HL-60 (cell line): ENCODE measurements at regions not wholly inside any gene's neighbourhood (a gene's known extent, or its start where the extent isn't known, plus 50 kb on each side); places are given as distances from the start of the nearest gene placed in this dataset.

Experiments
- DNase-seq, 2 experiments: peaks; one replicate each; pipeline ENCODE4 v3.0.0-alpha.2; 2010 to 2020; ENCODE audit warnings: low read depth in 1 of 2, low spot score in 1 of 2
- H3K27ac ChIP-seq: fragments of 250-450 bp; sonication (Bioruptor Pico); replicated peaks from 2 replicates; pipeline ENCODE4 v1.5.1; 2020; ENCODE audit warnings: mild to moderate bottlenecking, moderate library complexity
- H3K27me3 ChIP-seq: fragments of 250-450 bp; sonication (Bioruptor Pico); 2 replicates; pipeline ENCODE4 v1.5.1; 2021; ENCODE audit warnings: mild to moderate bottlenecking, moderate library complexity; ENCODE audit not compliant: insufficient read depth, poor library complexity, severe bottlenecking
- H3K4me3 ChIP-seq: replicated peaks from 2 replicates; pipeline ENCODE4 v1.5.1; 2011; ENCODE audit warnings: mild to moderate bottlenecking, control low read depth, low read length; ENCODE audit not compliant: insufficient read depth
- GABPA ChIP-seq: IDR thresholded peaks from 2 replicates; pipeline ENCODE4 v1.6.1; 2012; ENCODE audit warnings: low read depth
- POLR2AphosphoS5 ChIP-seq: IDR thresholded peaks from 2 replicates; pipeline ENCODE4 v1.6.1; 2012; ENCODE audit warnings: low read depth
- SPI1 ChIP-seq: IDR thresholded peaks from 2 replicates; pipeline ENCODE4 v1.6.1; 2012; ENCODE audit warnings: low read depth, mild to moderate bottlenecking, borderline replicate concordance
- TF ChIP-seq, protein P1 (sequence below): IDR thresholded peaks from one replicate; pipeline ENCODE4 v1.5.1; 2011; ENCODE audit warnings: low read length, control low read depth, inconsistent platforms; ENCODE audit not compliant: insufficient read depth
- TF ChIP-seq, protein P2 (sequence below): IDR thresholded peaks from 2 replicates; pipeline ENCODE4 v1.6.1; 2012; ENCODE audit warnings: low read depth; ENCODE audit not compliant: insufficient replicate concordance

DNA sequence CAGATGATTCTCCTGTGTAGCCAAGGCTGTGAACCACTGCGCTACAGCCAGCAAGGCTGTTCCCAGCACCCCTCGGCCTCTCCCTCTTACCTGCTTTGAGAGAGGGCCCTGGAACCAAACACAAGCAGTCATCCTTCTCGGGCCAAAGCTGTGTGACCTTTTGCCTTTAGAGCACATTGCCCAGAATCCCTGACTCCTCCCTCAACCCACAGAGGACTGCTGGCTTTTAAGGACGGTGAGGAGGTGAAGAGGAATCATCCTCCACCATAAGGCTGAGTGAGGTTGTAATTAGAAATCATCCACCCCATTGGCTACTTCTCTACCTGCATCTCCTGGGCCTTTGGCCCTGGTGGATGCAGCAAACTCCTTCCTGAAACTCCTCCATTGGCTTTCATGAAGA is 93.6 kb upstream of the PJA1 start:
- no peak overlapping the region for H3K27ac ChIP-seq
- TF ChIP-seq POLR2AphosphoS5, result no peak
- no peak for TF ChIP-seq SPI1
- TF ChIP-seq, protein P1, sequence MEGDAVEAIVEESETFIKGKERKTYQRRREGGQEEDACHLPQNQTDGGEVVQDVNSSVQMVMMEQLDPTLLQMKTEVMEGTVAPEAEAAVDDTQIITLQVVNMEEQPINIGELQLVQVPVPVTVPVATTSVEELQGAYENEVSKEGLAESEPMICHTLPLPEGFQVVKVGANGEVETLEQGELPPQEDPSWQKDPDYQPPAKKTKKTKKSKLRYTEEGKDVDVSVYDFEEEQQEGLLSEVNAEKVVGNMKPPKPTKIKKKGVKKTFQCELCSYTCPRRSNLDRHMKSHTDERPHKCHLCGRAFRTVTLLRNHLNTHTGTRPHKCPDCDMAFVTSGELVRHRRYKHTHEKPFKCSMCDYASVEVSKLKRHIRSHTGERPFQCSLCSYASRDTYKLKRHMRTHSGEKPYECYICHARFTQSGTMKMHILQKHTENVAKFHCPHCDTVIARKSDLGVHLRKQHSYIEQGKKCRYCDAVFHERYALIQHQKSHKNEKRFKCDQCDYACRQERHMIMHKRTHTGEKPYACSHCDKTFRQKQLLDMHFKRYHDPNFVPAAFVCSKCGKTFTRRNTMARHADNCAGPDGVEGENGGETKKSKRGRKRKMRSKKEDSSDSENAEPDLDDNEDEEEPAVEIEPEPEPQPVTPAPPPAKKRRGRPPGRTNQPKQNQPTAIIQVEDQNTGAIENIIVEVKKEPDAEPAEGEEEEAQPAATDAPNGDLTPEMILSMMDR, result no peak
- TF ChIP-seq GABPA, result no peak
- TF ChIP-seq, protein P2, sequence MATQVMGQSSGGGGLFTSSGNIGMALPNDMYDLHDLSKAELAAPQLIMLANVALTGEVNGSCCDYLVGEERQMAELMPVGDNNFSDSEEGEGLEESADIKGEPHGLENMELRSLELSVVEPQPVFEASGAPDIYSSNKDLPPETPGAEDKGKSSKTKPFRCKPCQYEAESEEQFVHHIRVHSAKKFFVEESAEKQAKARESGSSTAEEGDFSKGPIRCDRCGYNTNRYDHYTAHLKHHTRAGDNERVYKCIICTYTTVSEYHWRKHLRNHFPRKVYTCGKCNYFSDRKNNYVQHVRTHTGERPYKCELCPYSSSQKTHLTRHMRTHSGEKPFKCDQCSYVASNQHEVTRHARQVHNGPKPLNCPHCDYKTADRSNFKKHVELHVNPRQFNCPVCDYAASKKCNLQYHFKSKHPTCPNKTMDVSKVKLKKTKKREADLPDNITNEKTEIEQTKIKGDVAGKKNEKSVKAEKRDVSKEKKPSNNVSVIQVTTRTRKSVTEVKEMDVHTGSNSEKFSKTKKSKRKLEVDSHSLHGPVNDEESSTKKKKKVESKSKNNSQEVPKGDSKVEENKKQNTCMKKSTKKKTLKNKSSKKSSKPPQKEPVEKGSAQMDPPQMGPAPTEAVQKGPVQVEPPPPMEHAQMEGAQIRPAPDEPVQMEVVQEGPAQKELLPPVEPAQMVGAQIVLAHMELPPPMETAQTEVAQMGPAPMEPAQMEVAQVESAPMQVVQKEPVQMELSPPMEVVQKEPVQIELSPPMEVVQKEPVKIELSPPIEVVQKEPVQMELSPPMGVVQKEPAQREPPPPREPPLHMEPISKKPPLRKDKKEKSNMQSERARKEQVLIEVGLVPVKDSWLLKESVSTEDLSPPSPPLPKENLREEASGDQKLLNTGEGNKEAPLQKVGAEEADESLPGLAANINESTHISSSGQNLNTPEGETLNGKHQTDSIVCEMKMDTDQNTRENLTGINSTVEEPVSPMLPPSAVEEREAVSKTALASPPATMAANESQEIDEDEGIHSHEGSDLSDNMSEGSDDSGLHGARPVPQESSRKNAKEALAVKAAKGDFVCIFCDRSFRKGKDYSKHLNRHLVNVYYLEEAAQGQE, result no peak
- H3K27me3 ChIP-seq, result no peaks in the 10 kb centered on the region
- H3K4me3 ChIP-seq, result no peak overlapping the region
- no peak for DNase-seq

DNA sequence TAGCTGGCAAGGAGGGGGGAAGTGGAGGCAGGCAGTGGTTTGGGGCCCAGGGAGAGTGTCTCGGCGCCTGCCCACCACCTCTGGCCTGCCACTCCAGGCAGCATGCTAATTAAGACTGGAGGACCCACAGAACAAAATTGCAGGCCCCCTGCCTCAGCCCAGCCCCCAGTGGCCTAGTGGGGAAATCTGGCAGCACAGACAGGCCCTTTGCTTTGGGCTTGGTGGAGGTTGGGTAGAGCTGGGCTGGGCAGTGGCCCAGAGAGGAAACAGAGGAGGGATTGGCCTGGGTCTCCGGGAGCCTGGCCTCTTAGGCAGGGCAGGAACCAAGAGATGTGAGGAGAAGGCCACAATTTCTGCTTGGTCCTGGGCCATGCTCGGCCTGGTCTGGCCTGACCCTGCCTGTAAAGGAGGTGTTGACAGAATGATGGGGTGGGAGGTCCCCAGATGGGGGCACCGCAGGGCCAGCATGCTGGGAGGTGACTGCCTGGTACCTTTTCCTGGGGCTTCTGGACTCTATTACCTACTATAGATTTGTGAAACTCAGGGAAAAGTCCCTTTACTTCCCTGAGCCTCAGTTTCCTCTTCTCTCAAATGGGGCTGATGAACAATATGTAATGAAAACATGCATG is 92.4 kb upstream of the PJA1 start:
- H3K27ac ChIP-seq, result no peak overlapping the region
- TF ChIP-seq GABPA (no peak), SPI1 (no peak), POLR2AphosphoS5 (no peak)
- TF ChIP-seq, protein P2, result no peak
- TF ChIP-seq, protein P1, result no peak
- H3K4me3 ChIP-seq, result no peak overlapping the region

DNA sequence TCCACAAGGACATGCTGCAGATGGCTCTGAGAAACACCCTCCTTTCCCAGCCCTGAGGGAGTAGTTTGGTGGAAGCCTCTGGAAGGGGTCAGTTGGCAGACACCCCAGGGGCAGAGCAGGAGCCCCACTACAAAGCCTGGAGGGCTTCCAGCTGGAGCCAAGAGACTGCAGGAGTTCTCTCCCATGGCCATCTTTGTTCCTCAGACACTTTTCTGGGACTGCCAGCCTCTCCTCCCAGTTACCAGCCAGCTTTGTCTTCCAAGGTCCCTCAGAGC is 91.0 kb upstream of the PJA1 start:
- no peak overlapping the region for H3K27ac ChIP-seq
- H3K27me3 ChIP-seq, result no peaks in the 10 kb centered on the region
- no peak overlapping the region for H3K4me3 ChIP-seq
- TF ChIP-seq GABPA, result no peak
- TF ChIP-seq, protein P2, result no peak
- TF ChIP-seq, protein P1, result no peak
- no peak for TF ChIP-seq SPI1
- TF ChIP-seq POLR2AphosphoS5, result no peak
- DNase-seq, result no peak

More for the DNA sequence above, 92.4 kb upstream of the PJA1 start:
- no peak for DNase-seq
- no peaks in the 10 kb centered on the region for H3K27me3 ChIP-seq
